Stomach smooth muscle (tissue), 2 donors: ENCODE measurements at regions not wholly inside any gene's neighbourhood (a gene's known extent, or its start where the extent isn't known, plus 50 kb on each side); places are given as distances from the start of the nearest gene placed in this dataset.

Experiments
- H3K27ac ChIP-seq: one replicate; pipeline ENCODE4 v1.7.0; 2013; ENCODE audit warnings: mild to moderate bottlenecking, low read length, inconsistent platforms
- H3K27me3 ChIP-seq, 2 donors: one replicate each; pipeline ENCODE4 v1.7.0; 2013; ENCODE audit warnings: low read length in 2 of 2; ENCODE audit not compliant: insufficient read depth in 2 of 2, control insufficient read depth in 1 of 2
- H3K36me3 ChIP-seq, 2 donors: one replicate each; pipeline ENCODE4 v1.7.0; 2013; ENCODE audit warnings: low read length in 2 of 2; ENCODE audit not compliant: control insufficient read depth in 2 of 2, insufficient read depth in 2 of 2
- H3K4me1 ChIP-seq: one replicate; pipeline ENCODE4 v1.7.0; 2013; ENCODE audit warnings: low read length; ENCODE audit not compliant: control insufficient read depth, insufficient read depth
- H3K4me3 ChIP-seq, 2 donors: one replicate each; pipeline ENCODE4 v1.7.0; 2013; ENCODE audit warnings: low read length in 2 of 2
- H3K9ac ChIP-seq, 2 donors: one replicate each; pipeline ENCODE4 v1.7.0; 2013; ENCODE audit warnings: low read length in 2 of 2, mild to moderate bottlenecking in 1 of 2
- H3K9me3 ChIP-seq, 2 donors: one replicate each; pipeline ENCODE4 v1.7.0; 2013; ENCODE audit warnings: low read length in 2 of 2; ENCODE audit not compliant: control insufficient read depth in 2 of 2
- donor health status: healthy.
- donor health status: Pancreatic carcinoma.

GRCh38 chr17:52751051-52751450 lies 592.5 kb upstream of the CA10 start:
- Histone ChIP-seq H3K9me3 (peaks cover 0 to 2% of the 10 kb centered on the region in 2 donors), H3K4me3 (no peak overlapping the region), H3K27ac (no peak overlapping the region), H3K9ac (no peak overlapping the region), H3K36me3 (no peaks in the 10 kb centered on the region), H3K4me1 (no peaks in the 10 kb centered on the region), H3K27me3 (no peaks in the 10 kb centered on the region)

- no peak overlapping the region for H3K27ac ChIP-seq
- no peaks in the 10 kb centered on the region for H3K36me3 ChIP-seq
- no peaks in the 10 kb centered on the region for H3K4me1 ChIP-seq
- H3K9me3 ChIP-seq: no peaks in the 10 kb centered on the region
- no peak overlapping the region for H3K4me3 ChIP-seq
- no peak overlapping the region for H3K9ac ChIP-seq
- H3K27me3 ChIP-seq: no peaks in the 10 kb centered on the region
Observed at GRCh38 chr17:52744179-52744578, 585.7 kb upstream of the CA10 start.

GRCh38 chr17:52740006-52740405 lies 581.5 kb upstream of the CA10 start:
- Histone ChIP-seq H3K9me3 (no peaks in the 10 kb centered on the region), H3K9ac (no peak overlapping the region), H3K27ac (no peak overlapping the region), H3K36me3 (no peaks in the 10 kb centered on the region), H3K27me3 (no peaks in the 10 kb centered on the region), H3K4me3 (no peak overlapping the region), H3K4me1 (no peaks in the 10 kb centered on the region)

GRCh38 chr17:52738791-52739190 lies 580.3 kb upstream of the CA10 start:
- H3K9me3 ChIP-seq: no peaks in the 10 kb centered on the region
- H3K4me3 ChIP-seq: peak overlapping the region in 1 of 2 donors; percentile 12
- no peaks in the 10 kb centered on the region for H3K36me3 ChIP-seq
- no peak overlapping the region for H3K27ac ChIP-seq
- no peak overlapping the region for H3K9ac ChIP-seq
- H3K27me3 ChIP-seq: no peaks in the 10 kb centered on the region
- no peaks in the 10 kb centered on the region for H3K4me1 ChIP-seq

DNA sequence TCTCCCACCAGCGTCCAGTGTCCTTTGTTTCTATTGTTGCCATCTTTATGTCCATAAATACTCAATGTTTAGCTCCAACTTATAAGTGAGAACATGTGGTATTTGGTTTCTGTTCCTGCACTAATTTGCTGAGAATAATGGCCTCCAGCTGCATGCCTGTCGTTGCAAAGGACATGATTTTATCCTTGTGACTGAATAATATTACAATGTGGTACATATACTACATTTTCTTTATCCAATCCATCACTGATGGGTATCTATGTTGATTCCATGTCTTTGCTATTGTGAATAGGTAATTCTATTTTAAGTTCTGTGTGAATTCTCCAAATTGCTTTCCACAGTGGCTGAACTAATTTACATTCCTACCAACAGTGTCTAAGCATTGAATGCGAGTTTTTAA lies 578.6 kb upstream of the CA10 start:
- no peak overlapping the region for H3K27ac ChIP-seq
- H3K4me1 ChIP-seq: no peaks in the 10 kb centered on the region
- H3K36me3 ChIP-seq: no peaks in the 10 kb centered on the region
- H3K9ac ChIP-seq: no peak overlapping the region
- H3K4me3 ChIP-seq: no peak overlapping the region
- H3K9me3 ChIP-seq: no peaks in the 10 kb centered on the region
- H3K27me3 ChIP-seq: no peaks in the 10 kb centered on the region

GRCh38 chr17:52732841-52733240 lies 574.3 kb upstream of the CA10 start:
- Histone ChIP-seq H3K9me3 (no peaks in the 10 kb centered on the region), H3K27ac (no peak overlapping the region), H3K36me3 (no peaks in the 10 kb centered on the region), H3K4me3 (no peak overlapping the region), H3K27me3 (no peaks in the 10 kb centered on the region), H3K9ac (no peak overlapping the region), H3K4me1 (no peaks in the 10 kb centered on the region)

- H3K4me3 ChIP-seq: no peak overlapping the region
- no peak overlapping the region for H3K27ac ChIP-seq
- no peak overlapping the region for H3K9ac ChIP-seq
Observed at GRCh38 chr17:52724578-52724977, 566.1 kb upstream of the CA10 start.

DNA sequence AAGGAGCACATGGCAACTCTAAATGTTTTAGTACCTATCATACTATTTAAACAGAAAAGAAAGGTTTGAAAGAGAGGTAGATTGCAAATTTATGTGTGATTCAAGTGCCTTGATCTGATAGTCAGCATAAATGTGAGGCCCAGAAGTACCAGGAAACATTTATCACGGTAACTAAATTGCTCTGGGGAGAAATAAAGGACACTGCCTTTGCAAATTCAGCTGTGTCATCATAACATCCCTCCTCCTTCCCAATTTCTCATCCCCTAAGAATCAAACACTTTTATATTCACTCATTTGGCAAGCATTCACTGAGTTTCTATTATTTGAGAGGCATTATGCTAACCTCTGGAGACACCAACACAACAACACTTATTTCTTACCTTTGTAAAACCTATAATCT lies 563.4 kb upstream of the CA10 start:
- Histone ChIP-seq H3K4me1 (no peaks in the 10 kb centered on the region), H3K27me3 (no peaks in the 10 kb centered on the region), H3K9ac (no peak overlapping the region), H3K9me3 (no peaks in the 10 kb centered on the region), H3K36me3 (no peaks in the 10 kb centered on the region), H3K27ac (no peak overlapping the region), H3K4me3 (no peak overlapping the region)

More at GRCh38 chr17:52724578-52724977, 566.1 kb upstream of the CA10 start:
- H3K9me3 ChIP-seq: no peaks in the 10 kb centered on the region
- H3K27me3 ChIP-seq: no peaks in the 10 kb centered on the region
- H3K4me1 ChIP-seq: no peaks in the 10 kb centered on the region
- H3K36me3 ChIP-seq: no peaks in the 10 kb centered on the region

- Histone ChIP-seq H3K4me3 (no peak overlapping the region), H3K27me3 (no peaks in the 10 kb centered on the region), H3K36me3 (no peaks in the 10 kb centered on the region), H3K9ac (no peak overlapping the region), H3K4me1 (no peaks in the 10 kb centered on the region), H3K9me3 (no peaks in the 10 kb centered on the region), H3K27ac (no peak overlapping the region)
Observed at GRCh38 chr17:52710363-52710901, 551.9 kb upstream of the CA10 start.

- H3K4me1 ChIP-seq: no peaks in the 10 kb centered on the region
- H3K27ac ChIP-seq: no peak overlapping the region
- no peaks in the 10 kb centered on the region for H3K27me3 ChIP-seq
- H3K36me3 ChIP-seq: no peaks in the 10 kb centered on the region
- H3K9me3 ChIP-seq: no peaks in the 10 kb centered on the region
- H3K4me3 ChIP-seq: no peak overlapping the region
- H3K9ac ChIP-seq: no peak overlapping the region
Observed at GRCh38 chr17:52709724-52710123, 551.2 kb upstream of the CA10 start.

DNA sequence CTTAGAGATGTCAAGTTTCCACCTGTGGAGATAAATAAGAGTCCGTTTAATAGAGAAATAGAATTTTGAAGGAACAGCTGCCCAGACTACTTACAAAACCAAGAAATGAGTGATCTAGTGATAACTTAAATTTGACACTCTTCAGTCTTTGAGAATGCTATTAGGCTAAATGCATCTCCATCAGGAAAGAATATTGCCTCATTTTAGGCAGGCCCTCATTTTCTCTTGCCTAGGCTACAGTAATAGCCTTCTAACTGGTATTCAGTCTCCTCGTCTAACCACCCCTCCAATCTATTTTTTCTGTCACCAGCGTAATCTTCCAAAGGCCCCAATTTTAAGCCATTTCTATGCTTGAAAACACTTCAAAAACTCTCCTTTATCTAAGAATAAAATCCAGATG lies 537.8 kb upstream of the CA10 start:
- H3K4me3 ChIP-seq: no peak overlapping the region
- no peaks in the 10 kb centered on the region for H3K9me3 ChIP-seq
- no peak overlapping the region for H3K9ac ChIP-seq
- no peaks in the 10 kb centered on the region for H3K27me3 ChIP-seq
- no peaks in the 10 kb centered on the region for H3K36me3 ChIP-seq
- no peaks in the 10 kb centered on the region for H3K4me1 ChIP-seq
- no peak overlapping the region for H3K27ac ChIP-seq
